Central memory CD4-positive, alpha-beta T cell (primary cell): ENCODE measurements at regions not wholly inside any gene's neighbourhood (a gene's known extent, or its start where the extent isn't known, plus 50 kb on each side); places are given as distances from the start of the nearest gene placed in this dataset.
"Not testable (repeated sequence)": the region's sequence is repeated elsewhere in the genome, so short reads cannot be mapped to it uniquely, and the experiment has no call there.

ENCODE experiments used
- DNase-seq: peaks from one replicate; pipeline ENCODE4 v3.0.0; 2022

DNA sequence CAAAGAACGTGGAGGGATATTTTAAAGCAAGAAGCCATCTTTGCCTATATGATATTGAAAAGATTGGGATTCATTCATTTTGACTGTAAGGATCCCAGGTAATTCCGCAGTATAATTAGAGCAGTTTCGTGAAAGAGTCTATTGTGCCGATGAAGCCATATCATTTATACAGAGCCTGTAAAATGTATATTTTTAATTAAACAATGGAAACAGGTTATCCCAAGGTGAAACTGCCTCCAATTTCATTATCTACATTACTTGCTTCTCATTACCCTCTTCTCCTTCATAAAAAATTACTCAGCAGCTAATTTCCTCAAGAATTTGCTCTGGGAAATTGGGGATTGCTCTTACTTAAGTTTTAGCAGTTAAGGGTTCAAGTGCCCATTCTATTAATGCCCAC is 444.1 kb downstream of the SOCS6 start:
- no peak for DNase-seq

DNA sequence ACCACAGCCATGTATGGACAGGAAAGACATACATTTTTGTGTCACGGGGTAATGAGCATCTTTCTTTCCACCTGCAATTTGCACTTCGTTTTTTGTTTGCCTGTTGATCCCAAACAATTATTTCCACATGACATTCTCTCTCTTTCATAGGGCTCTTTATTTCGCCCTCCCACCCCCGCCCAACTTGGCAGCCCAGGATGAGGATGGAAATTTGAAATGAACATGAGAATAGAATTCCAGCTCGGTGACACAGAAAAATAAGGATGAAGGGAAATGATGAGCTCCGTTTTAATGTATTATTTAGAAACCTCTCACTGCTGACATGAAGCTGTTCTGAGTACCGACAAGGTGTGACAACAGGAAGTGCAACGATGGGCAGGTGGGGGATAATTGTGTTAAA is 443.3 kb downstream of the SOCS6 start:
- no peak for DNase-seq

DNA sequence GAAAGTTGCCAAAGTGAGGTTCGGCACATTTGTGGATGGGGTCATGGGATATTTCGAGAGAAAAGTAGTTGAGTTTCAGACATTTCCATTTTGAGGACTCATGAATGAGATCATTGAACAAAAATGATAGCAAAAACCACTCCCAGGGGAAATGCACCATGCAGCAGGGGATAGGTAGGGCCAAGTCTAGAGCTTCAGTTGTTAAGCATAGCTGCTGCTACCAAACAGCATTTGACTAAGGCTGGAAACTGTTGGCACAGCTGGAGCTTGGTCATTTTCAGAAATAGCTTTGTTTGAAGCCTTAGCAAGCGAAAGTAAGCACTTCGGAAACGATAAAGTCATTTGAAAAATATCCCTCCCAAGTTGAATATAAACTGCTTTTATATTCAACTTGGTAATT is 431.8 kb downstream of the SOCS6 start:
- DNase-seq: no peak

DNA sequence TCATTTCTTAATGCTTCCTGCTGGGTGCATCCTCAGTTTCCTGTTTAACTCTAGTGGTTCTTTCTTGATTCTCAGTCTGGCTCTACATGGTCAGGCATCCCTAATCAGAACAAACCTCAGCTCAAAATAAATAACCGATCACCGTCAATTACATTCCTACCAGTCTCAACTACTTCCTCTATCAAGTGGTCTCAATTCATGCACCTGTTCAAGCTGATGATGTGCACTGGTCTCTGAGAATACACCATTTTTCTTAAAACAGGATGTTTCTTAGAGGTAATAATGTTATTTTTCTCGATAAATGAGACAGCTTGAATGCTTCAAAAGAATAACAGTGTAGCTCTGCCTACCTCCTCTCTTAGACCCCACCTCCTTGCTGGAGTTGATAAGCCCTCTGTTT is 420.9 kb downstream of the SOCS6 start:
- no peak for DNase-seq

DNA sequence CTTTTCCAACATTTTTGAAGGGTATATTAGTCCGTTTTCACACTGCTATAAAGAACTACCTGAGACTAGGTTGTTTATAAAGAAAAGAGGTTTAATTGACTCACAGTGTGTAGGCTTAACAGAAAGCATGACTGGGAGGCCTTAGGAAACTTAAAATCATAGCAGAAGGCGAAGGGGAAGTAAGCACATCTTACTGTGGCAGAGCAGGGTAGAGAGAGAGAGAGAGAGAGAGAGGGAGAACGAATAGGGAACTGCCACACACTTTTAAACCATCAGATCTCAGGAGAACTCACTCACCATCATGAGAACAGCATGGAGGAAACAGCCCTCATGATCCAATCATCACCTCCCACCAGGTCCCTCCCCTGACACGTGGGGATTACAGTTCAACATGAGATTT is 420.3 kb downstream of the SOCS6 start:
- DNase-seq: no peak

DNA sequence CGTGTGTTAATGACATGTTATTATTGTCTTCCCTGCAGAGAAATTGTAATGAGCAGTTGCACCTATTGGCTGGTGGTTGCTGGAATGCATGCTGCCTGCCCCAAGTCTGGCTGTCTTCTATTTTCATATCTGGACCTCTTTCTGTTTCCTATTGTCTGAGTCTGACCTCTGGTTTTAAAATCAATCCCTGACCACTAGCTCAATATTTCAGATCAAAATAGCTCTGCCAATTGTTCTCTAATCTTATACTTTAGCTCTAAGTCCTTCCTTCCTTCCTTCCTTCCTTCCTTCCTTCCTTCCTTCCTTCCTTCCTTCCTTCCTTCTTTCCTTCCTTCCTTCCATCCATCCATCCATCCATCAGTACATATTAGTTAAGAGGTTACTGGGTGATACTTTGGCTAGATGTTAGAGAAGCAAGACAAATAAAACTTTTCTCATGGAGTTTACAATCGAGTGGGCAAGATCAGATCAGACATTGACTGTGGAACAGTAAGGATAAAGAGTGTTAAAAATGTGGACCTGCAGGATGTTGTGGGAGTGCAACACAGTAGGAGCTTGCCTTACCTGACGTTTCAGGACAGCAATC is 417.1 kb downstream of the SOCS6 start:
- no peak for DNase-seq

DNA sequence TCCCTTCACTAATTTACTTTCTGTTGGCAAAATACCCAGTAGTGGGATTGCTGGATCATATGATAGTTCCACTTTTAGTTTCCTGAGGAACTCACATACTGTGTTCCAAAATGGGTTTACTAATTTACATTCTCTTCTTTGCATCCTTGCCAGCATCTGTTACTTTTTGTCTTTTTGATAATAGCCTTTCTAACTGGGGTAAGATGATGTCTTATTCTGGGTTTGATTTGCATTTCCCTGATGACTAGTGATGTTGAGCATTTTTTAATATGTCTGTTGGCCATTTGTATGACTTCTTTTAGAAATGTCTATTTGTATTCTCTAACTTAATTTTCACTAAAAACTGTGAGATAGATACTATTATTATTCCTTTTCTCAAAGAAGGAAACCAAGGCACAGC is 411.7 kb downstream of the SOCS6 start:
- DNase-seq: no peak

DNA sequence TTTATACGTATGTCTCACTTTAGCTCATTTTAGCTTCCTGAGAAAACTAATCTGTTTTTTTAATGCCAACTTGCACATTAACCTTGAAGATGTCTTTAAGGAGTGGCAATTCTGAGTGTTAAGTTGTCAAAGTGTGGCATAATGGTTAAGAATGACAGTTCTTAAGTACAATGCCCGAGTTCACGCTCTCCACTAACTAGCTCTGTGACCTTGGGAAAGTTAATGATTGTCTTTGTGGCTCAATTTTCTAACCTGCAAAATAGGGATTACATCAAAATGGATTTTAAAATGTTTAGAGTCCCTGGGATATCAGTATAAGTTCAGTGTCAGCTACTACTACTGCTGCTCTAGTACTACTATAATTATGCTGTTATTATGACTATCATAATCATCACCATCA is 409.7 kb downstream of the SOCS6 start:
- no peak for DNase-seq

DNA sequence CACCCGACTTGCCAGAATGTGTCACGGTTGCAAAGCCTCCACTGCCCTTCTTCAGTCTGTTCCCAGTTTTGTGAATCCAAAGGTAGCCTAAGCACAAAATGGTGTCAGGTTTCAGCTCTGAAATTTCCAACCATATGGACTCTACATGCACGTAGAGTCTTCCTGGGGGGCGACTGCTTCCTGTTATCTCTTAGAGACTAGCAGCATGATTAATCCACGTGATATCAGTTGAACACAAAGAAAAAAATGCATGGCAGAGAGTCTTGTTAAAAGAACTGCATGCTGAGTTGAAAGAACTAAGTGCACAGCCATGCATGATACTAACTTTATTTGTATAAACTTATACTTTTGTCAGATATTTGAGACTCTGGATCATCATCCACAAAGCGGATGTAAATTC is 404.4 kb downstream of the SOCS6 start:
- no peak for DNase-seq

DNA sequence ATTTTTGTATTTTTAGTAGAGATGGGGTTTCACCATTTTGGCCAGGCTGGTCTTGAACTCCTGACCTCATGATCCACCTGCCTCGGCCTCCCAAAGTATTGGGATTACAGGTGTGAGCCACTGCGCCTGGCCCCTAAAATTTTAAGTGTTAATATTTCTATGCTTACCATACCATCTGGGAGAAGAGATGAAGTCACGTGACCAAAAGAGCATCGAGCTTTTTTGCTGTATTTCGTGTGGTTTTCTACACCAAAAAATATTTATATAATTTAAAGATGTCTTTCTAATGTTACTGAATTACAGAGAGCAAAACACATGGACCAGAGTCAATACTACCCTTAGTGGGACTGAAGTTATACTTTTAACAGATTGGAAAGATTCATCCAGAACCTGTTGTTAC is 400.9 kb downstream of the SOCS6 start:
- not testable (repeated sequence) for DNase-seq

DNA sequence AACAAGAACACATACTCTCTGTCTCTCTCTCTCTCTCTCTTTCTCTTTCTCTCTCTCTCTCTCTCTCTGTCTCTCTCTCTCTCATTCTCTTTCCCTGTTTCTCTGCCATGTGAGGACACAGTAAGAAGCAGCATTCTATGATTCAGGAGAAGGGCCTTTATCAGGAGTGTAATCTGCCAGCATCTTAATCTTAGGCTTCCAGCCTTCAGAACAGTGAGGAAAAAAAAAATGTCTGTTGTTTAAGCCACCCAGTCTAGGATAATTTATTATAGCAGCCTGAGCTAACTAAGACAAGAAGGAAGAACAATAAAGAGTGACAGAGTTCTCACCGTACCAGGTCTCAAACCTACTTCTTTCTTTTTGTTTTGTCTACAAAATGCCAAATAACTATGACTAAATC is 399.4 kb downstream of the SOCS6 start:
- DNase-seq: no peak

DNA sequence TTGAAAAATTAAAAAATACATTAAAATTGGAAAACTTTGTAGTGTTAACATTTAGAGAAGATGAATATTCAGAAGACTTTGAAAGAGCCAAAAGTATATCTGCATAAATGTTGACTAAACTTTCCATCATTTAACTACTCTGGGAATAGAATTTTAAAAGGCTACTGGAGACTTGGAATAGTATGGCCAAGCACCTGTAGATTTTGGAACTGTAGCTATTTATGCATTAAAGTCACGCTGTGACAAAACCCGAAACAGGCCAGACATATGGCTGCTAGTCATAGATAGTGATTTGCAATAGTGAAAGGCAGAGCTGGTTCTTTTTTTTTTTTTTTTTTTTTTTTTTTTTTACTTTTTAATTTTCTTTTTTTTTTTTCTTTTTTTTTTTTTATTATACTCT is 396.0 kb downstream of the SOCS6 start:
- DNase-seq: no peak

DNA sequence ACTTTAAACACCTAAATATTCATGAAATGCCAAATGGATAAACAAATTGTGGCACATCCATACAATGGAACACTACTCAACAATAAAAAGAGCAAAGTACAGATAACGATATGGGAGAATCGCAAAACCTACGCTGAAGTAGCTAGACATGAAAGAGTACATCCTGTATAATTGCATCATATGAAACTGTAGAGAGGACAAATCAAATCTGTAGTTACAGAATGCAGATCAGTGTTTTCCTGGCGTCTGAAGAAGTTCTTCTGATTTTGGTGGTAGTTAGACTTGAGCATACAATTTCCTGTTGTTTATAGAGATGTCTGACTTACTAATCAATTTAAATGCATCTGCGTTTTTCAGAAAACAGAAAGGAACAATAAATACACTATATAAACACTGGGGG is 394.4 kb downstream of the SOCS6 start:
- DNase-seq: peak; percentile 56

DNA sequence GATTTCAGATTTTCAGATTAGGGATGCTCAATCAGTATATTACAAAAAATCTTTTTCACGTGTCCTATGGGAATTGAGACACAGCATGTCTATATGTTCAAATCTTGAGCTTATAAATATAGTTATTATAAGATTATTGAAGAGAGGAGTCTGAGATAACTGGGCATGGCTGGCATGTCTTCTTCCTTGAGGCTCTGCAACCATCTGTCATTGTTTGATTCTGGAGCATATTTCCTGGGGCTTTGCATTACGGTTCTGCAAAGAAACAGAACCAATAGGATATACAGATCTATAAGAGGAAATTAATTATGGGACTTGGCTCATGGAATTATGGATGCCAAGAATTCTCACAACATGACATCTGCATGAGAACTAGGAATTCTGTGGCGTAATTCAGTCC is 386.1 kb downstream of the SOCS6 start:
- no peak for DNase-seq

DNA sequence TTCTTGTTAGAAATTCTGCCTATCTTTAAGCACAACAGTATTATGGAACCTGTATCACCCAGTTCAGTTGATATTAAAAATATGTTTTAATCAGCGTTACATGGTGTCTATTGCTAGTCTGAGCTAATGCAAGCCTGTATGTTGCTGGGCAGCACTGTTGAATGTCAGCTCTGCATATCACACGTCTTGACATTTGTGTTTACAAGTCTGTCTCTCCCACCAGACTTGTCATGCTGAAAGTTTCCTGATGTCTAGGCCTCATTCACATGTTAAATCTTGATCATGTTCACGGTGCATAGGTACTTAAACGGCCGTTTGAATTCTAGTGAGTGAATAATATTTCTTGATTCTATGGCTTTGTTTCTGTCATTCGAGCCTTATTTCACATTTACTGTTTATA is 385.0 kb downstream of the SOCS6 start:
- DNase-seq: no peak

DNA sequence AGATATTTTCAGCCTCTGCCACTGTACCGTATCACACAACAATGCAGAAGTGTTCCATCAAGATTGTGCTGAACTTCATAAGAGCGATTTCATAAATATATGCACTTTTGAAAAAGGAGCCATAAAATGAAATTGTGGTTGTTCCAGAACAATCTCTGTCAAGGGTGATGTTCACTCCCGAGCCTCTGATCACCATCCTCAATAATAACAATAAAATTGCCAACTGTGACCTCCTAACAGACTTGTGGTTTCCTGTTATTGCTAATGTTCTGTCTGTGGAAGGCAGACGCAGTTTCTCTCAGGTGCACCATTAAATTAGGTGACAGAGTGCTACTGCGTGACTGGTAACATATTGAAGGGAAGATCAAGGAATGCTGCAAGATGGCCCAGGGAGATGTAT is 383.7 kb downstream of the SOCS6 start:
- DNase-seq: peak; percentile 69

DNA sequence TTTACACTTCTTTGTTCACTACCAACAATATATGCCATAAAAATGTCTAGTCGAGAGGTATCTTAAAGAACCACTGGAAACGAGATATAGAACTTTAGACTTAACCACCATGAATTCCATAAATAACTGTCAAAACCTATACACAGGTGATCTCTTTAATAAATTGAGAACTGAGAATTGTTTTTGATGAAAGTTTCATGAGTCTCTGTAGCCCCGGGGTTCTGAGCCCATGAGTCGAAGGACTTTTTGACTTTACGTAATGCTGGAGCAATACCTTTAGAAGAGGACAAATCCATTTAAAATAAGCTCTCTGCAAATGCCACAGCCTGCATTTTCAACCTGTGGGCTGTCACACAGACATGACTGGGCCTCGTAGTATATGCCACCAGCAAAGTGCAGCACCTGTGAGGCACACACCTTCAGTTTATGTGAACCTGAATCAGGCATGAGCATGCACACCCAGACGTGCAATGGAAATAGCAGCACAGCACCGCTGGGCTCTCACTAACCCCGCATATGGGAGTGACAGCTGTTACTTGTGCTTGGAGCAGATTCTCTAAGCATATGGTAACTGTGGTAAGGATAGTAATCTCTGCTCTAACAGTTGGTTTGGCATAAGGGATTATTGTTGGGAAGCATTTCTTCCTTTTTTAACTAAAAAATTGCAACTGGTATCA is 383.2 kb downstream of the SOCS6 start:
- DNase-seq: peak; percentile 18

DNA sequence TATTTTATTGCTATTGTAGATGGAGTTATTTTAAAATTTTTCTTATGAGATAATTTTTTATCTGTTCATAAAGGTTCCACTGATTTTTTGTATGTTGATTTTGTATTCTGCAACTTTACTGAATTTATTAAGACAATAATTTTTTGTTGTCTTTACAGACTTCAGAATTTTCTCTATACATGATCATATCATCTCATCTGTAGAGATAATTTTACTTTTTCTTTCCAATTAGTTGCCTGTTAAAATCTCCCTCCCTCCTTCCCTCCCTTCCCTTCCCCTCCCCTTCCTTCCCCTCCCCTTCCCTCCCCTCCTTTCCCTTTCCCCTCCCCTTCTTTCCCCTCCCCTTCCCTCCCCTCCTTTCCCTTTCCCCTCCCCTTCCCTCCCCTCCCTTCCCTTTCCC is 378.1 kb downstream of the SOCS6 start:
- DNase-seq: no peak

DNA sequence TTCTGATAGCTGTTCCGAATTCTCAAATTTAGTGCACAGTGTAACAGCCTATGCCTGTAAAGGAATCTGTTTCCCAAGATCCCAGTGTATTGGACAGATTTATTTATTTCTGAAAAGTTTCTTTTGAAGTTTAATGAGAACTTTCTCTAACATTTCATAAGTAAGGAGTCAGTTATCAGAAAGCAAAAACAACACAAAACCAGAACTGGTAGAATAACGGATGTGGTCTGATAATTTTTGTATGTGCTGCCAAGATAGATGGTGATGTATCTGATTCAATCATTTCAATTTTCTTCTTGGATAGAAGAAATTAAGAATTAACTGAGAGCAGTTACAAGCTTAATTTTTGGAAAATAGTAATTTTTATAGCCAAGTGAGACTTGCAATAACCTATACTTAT is 374.3 kb downstream of the SOCS6 start:
- DNase-seq: peak; percentile 13

DNA sequence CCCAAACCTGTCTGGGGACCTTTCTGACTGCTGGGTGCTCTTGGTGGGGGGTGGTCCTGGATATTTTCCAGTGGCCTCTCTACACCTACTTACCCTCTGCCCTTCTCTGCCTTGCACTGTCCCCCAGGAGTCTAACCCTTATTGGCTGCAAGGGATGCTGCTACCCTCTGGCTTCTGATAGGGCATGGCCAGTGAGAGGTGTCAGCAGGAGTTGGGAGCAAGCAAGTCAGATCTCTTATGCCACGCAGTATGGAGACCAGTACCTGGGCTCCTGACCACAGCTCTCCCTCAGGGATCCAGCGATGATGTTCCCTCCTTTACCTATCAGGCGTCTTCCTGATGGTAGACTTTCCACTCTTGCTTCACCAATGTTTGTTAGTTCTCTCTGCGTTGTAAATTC is 373.7 kb downstream of the SOCS6 start:
- DNase-seq: no peak

DNA sequence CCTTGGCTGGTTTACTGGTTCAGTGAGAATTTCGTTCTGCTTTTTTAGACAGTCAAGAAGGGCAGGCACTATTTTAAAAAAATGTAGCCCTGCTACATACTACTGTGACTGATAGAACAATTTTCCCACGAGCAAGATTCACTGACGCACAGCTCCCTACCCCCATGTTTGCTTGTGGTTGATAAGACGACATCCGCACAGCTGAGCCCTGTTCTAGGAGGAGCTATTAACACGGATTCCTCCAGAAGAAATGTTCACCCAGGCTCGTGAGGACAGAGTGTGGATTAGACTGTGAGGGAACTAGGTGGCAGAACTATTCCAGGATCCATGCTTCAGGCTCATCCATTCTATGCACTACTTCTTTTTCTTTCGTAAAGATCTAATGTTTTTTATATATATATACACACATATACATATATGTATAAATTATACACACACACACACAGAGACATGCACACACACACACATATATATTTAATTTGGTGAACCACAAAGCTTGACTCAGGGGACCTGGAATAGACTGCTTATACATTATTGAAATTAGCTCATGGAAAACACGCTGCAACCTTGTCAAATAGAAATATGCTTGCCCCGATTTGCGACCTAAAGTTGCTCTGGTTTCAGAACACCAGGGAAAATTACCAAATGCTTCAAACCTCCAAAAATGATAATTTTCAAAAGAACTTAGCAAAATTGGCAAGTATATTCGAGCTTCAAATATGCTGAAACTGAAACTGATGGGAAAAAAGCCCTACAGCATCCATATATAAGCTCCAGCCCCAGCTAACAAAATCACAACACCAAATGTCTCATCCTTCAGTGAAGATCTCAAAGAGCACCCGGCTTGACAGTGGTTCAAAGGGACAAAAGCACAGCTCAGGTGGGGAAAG is 370.4 kb downstream of the SOCS6 start:
- peak; percentile 72 for DNase-seq

DNA sequence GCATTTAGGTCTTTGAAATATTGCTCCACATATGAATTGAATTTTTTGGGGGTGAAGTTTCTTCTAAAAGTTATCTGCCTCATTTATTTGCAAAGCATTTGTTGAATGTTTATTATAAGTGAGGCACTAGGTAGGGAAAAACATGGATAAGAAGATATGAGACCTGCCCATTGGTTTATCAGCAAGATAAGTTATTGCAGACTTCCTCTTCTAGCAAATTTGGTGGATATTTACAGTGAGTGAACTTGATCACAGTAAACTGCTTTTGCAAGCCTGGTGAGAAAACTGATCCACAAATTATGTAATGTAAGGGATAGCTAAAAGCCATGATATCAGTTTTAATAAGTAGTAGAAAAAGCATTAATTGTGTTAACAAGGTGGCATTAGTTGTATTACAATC is 364.8 kb downstream of the SOCS6 start:
- no peak for DNase-seq

DNA sequence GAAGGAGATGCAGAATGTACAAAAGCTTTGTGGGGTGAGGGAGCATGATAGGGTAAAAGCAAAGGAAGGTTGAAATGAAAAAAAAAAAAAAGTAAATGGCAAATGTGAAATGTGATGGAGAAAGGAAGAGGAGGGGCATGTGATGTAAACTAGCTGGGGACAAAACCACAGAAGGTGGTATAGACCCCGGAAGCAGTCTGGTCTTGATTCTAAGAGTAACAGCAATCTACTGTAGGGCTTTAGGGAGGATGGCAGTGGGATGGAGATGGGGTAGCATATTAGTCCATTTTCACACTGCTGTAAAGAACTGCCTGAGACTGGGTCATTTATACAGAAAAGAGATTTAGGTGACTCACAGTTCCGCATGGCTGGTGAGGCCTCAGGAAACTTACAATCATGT is 362.0 kb downstream of the SOCS6 start:
- DNase-seq: no peak

DNA sequence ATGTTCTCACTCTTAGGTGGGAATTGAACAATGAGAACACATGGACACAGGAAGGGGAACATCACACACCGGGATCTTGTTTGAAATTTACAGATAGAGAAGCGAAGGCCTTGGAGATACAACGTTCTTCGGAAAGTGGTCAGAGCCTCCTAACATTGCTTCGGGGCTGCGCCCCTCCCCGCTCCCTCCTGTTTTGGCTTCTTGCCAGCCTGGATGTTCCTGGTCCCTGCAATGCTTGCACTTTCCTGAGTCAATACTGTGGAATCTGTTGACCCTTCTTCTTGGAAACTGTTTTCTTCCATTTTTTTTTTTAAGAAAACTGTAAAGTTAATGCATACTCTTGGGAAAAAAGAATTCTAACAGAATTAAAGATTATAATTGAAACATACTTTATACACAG is 360.8 kb downstream of the SOCS6 start:
- no peak for DNase-seq
